ENCODE measurements at regions not wholly inside any gene's neighbourhood (a gene's known extent, or its start where the extent isn't known, plus 50 kb on each side); places are given as distances from the start of the nearest gene placed in this dataset.
"Not testable (repeated sequence)": the region's sequence is repeated elsewhere in the genome, so short reads cannot be mapped to it uniquely, and the experiment has no call there.

DNA sequence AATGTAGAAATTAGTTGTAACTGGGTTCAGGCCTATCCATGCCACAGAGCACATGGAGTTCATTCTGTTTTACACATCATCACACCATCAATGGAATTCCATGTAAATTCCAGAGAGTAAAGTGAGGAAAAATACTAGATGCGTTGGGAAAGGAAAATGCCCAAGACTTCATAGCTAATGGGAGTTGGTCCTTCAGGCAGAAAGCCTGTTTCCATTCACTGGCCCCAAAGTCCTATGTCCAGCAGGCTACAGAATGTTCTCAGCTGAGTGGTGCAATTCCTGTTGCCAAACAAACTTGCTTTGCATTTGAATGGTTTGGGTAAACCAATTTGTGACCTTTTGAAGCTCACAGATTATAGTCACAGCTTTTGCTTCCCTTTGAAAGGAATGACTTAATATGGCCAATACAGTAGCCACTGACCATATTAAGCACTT is 164.6 kb upstream of the PFN2 start:
- no peak for DNase-seq (ENCODE audit: low read depth in 4 of 4, low spot score in 1 of 4)

GRCh38 chr3:150133293-150133692 is 162.6 kb upstream of the PFN2 start:
- DNase-seq (ENCODE audit: low read depth in 4 of 4, low spot score in 1 of 4) = no peak

GRCh38 chr3:150132101-150132749 is 161.5 kb upstream of the PFN2 start:
- DNase-seq (ENCODE audit: low read depth in 4 of 4, low spot score in 1 of 4) = no peak

DNA sequence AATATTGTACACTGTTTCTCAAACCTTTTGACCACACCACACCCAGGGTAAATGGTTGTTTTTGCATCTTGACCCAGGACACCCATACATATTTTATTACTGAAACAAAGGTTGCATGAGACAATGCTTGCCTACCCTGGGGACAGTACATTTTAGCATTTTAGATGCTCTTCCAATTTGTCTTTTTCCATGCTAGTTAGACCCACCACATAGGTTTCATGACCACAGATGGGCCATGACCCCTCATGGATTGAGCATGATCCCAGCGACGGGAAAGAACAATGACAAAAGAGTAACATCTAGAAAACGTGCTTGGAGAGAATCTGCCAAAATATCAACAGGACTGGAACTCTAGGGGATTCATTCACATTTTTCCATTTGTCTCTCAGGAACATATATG is 161.0 kb upstream of the PFN2 start:
- DNase-seq (ENCODE audit: low read depth in 4 of 4, low spot score in 1 of 4) = no peak

- no peak for DNase-seq (ENCODE audit: low read depth in 4 of 4, low spot score in 1 of 4)
These were observed 159.9 kb upstream of the PFN2 start for GRCh38 chr3:150130404-150131100.

GRCh38 chr3:150129166-150129565 is 158.5 kb upstream of the PFN2 start:
- DNase-seq (ENCODE audit: low read depth in 4 of 4, low spot score in 1 of 4) = no peak

DNA sequence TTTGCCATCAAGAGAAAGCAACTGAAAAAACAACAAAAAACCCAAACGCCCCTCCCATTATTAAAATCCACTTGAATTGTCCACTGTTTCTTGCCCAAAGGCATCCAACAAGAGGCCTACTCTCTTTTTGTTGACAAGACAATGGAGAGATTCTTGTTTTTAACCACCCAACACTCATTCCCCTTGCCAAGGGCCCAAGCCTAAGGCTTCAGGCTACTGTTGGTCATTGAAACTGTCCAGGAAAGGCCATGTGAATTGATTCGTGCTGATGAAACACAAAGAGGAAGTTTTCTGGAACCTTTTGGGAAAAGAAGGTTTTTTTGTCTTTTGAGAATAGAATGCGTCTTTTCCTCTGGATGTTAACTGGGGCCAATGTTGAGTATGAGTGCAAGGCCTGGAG is 157.4 kb upstream of the PFN2 start:
- no peak for DNase-seq (ENCODE audit: low read depth in 4 of 4, low spot score in 1 of 4)

- DNase-seq (ENCODE audit: low read depth in 4 of 4, low spot score in 1 of 4) = no peak
These were observed 156.4 kb upstream of the PFN2 start for GRCh38 chr3:150127011-150127490.

GRCh38 chr3:150124142-150124541 is 153.4 kb upstream of the PFN2 start:
- DNase-seq (ENCODE audit: low read depth in 4 of 4, low spot score in 1 of 4) = no peak

- not testable (repeated sequence) for DNase-seq (ENCODE audit: low read depth in 4 of 4, low spot score in 1 of 4)
These were observed 152.6 kb upstream of the PFN2 start for GRCh38 chr3:150123249-150123648.

DNA sequence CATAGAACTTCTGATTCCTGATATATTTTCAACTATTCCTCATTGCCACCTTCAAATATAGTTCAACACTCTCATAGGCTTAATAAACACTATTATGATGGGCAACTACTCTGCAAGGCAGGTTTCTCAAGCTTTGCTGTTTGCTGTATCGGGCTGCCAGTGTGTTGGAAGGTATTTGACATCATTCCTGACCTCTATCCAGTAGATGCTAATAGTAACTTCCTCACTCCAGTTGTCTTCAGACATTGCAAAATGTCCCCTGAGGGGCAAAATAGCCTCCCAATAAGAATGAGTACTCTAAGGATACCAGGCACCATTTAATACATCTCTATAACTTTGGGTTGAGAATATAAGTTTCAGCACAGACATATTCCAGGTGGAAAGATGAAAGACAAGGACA is 147.5 kb upstream of the PFN2 start:
- no peak for DNase-seq (ENCODE audit: low read depth in 4 of 4, low spot score in 1 of 4)

GRCh38 chr3:150117076-150117475 is 146.4 kb upstream of the PFN2 start:
- no peak for DNase-seq (ENCODE audit: low read depth in 4 of 4, low spot score in 1 of 4)

DNA sequence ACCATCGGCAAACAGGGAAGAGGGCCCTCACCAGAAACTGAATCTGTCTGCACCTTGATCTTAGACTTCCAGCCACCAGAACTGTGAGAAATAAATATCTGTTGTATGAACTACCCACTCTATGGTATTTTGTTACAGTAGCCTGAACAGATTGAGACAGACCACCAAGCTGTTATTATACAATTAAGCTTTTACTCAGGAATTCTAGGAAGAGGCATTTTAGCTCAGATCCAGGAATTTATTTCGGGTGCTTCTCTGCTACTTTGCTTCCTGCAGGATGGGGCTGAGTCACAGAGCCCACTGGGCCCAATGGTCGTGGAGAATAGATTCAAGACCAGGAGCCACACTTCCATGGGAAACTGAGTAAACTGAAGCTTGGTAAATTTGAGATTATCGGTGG is 145.5 kb upstream of the PFN2 start:
- DNase-seq (ENCODE audit: low read depth in 4 of 4, low spot score in 1 of 4) = no peak

DNA sequence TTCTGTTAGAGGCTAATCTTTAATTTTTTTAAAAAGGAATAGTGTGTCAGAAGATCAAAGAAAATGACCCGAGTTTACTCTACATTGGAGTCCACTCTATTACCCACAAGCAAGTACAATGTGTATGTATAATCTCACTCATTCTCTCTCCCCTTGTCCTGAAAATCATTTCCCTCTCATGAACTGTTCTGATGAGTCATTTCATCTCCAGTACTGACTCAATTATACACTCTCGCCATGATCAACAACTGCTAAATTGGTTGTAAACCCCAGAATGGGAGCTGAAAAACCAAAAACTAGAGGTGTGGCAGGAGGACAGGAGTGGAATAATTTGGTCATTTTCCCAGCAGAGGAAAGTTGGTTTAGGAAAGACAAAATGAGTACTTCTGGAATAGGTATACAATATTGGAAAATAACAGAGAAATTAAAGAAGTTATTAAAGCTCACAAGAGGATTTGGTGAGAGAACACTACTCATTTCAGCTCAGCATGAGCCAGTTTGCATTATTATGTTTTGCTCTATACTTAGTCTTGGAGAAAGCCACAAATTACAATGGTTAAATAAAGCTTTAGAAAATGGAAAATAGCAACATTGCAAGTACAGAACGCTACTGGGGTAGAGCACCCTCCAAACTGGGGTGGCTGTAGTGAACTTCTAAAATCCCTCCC is 144.3 kb upstream of the PFN2 start:
- no peak for DNase-seq (ENCODE audit: low read depth in 4 of 4, low spot score in 1 of 4)

DNA sequence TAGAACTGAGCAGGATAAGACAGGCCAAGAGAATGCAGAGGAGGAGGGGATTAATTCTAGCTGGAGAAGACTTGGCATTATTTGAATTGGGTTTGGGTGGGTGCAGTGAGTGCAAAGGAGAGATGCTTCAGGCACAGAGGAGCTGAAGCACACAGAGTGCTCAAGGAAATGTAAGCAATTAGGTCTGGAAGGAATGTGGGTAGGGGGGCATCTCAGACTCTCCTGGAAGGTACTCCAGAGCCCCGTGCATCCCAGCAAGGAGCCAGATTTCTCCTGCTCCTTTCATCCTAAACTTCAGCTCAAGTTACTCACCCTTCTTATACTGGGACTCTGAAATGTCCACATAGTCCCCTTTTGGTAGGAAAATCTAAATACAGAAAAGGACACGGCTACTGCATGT is 143.6 kb upstream of the PFN2 start:
- no peak for DNase-seq (ENCODE audit: low read depth in 4 of 4, low spot score in 1 of 4)

- no peak for DNase-seq (ENCODE audit: low read depth in 4 of 4, low spot score in 1 of 4)
These were observed 139.4 kb upstream of the PFN2 start for GRCh38 chr3:150110097-150110496.

DNA sequence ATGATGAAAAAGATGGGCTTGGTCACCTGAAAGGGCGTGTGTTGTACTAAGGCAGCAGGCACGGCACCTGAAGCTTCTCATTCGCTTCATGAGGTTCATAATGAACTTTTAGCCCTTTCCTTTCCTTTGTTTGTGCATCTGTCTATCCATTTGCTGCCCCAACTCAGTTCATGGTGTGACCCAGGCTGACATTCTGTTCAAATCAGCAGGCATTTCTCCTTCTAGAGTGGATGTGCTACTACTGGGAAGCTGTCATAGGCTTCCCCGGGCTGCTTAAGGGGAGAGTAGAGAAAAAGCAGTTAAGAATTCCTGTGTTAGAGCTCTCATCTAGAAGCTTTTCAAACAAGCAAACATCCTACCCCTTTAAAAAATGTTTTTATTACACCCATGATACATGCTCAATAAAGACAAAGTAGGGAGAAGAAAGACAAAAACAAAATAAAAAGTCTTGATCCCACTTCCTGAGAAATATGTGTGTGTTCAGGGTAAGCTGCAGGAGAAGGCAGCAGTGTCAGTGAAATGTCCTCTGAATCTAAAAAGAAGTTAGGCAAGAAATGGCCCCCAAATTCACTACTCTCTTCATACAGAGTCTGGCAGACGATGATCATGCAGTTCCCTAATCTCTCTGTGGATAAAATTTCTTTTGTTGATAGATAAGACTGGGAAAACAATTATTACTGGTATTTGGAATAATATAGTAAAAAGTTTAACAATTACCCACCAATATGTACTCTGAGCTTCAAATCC is 136.9 kb upstream of the PFN2 start:
- DNase-seq (ENCODE audit: low read depth in 4 of 4, low spot score in 1 of 4) = no peak

DNA sequence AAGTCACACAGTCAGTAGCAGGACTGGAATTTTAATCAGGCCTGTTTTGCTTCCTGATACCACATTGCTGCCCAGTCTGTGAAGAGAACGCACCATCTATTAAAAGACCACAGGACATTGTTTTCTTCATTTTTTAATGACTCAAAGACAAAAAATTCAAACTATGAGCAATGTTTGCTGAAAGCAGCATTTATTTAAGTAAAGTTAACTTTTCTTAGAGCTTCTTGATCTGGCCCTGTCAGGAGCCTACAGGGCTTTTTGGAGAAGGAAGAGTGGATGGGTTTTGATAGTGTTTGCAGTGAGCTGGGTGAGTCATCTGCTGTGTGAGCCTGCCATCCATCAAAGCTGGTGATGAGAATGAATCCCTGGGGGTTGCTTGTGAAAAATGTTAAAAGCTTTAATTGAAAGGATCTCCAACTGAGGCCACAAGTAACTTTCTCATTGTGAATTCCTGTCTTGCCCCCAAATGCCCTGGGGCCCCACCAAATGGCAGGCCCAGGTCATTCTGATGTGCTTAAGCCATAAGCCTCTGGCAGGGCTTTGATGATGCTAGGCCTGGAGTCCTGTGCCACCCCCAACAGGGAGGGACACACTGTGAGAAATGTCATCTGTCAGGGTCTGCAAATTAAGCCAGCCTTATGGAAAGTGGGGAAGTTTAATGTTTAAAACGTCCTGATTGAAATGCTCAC is 136.2 kb upstream of the PFN2 start:
- no peak for DNase-seq (ENCODE audit: low read depth in 4 of 4, low spot score in 1 of 4)

- no peak for DNase-seq (ENCODE audit: low read depth in 4 of 4, low spot score in 1 of 4)
These were observed 135.4 kb upstream of the PFN2 start for GRCh38 chr3:150105886-150106612.

DNA sequence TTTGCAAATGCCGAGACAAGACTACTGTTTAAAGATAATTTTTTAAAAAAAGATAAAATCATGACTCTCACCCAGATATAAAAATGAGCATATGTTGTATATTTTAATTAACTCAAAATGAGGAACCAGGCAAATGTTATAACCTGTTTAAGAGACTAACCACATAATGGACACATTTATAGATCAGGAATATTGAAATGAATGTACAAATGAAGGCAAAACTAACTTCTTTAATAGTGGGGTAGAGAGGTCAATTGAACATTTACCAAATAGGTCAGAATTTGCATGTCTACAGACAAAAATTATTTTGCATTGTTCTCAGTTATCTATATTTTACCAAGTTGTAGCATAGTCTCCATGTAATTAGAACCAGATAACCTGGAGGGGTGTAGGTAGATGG is 134.3 kb upstream of the PFN2 start:
- DNase-seq (ENCODE audit: low read depth in 4 of 4, low spot score in 1 of 4) = no peak

All from stimulated activated CD4-positive, alpha-beta T cell treated with anti-CD3 and anti-CD28 coated beads, Interleukin-1b, Interleukin-23, amount 100 ng/mL, for 24 hours (primary cell).